ENCODE measurements at regions not wholly inside any gene's neighbourhood (a gene's known extent, or its start where the extent isn't known, plus 50 kb on each side); places are given as distances from the start of the nearest gene placed in this dataset.

GRCh38 chr13:111508164-111508870 lies 187.9 kb downstream of the TEX29 start:
- intact Hi-C loops (cut with micrococcal nuclease) = no loop called here
- no peaks in the 10 kb centered on the region for H3K4me1 Mint-ChIP-seq (ENCODE audit: low read depth)
- H3K27me3 Mint-ChIP-seq (ENCODE audit: insufficient read depth) = no peaks in the 10 kb centered on the region
- DNase-seq (ENCODE audit: low spot score) = no peak
- no peaks in the 10 kb centered on the region for H3K36me3 Mint-ChIP-seq (ENCODE audit: low read depth)
- H3K9me3 Mint-ChIP-seq = no peaks in the 10 kb centered on the region
- H3K4me3 Mint-ChIP-seq = no peak overlapping the region
- no peak overlapping the region for H3K27ac Mint-ChIP-seq

GRCh38 chr13:111508902-111509509 lies 188.6 kb downstream of the TEX29 start:
- Mint-ChIP-seq H3K36me3 (ENCODE audit: low read depth) (no peaks in the 10 kb centered on the region), H3K27ac (no peak overlapping the region)
- intact Hi-C loops (cut with micrococcal nuclease) = no loop called here

GRCh38 chr13:111510502-111511218 lies 190.2 kb downstream of the TEX29 start:
- no peak for DNase-seq (ENCODE audit: low spot score)
- Mint-ChIP-seq H3K27me3 (ENCODE audit: insufficient read depth) (no peaks in the 10 kb centered on the region), H3K4me3 (no peak overlapping the region), H3K36me3 (ENCODE audit: low read depth) (no peaks in the 10 kb centered on the region), H3K9me3 (no peaks in the 10 kb centered on the region), H3K4me1 (ENCODE audit: low read depth) (no peaks in the 10 kb centered on the region), H3K27ac (no peak overlapping the region)
- intact Hi-C loops (cut with micrococcal nuclease) = no loop called here

More at GRCh38 chr13:111508902-111509509, 188.6 kb downstream of the TEX29 start:
- no peak overlapping the region for H3K4me3 Mint-ChIP-seq
- no peak for DNase-seq (ENCODE audit: low spot score)
- H3K4me1 Mint-ChIP-seq (ENCODE audit: low read depth) = no peaks in the 10 kb centered on the region
- H3K27me3 Mint-ChIP-seq (ENCODE audit: insufficient read depth) = no peaks in the 10 kb centered on the region
- no peaks in the 10 kb centered on the region for H3K9me3 Mint-ChIP-seq

- Mint-ChIP-seq H3K36me3 (ENCODE audit: low read depth) (no peaks in the 10 kb centered on the region), H3K27ac (no peak overlapping the region), H3K4me1 (ENCODE audit: low read depth) (no peaks in the 10 kb centered on the region), H3K9me3 (no peaks in the 10 kb centered on the region), H3K27me3 (ENCODE audit: insufficient read depth) (no peaks in the 10 kb centered on the region), H3K4me3 (no peak overlapping the region)
- intact Hi-C loops (cut with micrococcal nuclease) = no loop called here
- no peak for DNase-seq (ENCODE audit: low spot score)
Measured at GRCh38 chr13:111511219-111511732, 190.8 kb downstream of the TEX29 start.

- no peak for DNase-seq (ENCODE audit: low spot score)
- no peaks in the 10 kb centered on the region for H3K36me3 Mint-ChIP-seq (ENCODE audit: low read depth)
- no peak overlapping the region for H3K27ac Mint-ChIP-seq
- intact Hi-C loops (cut with micrococcal nuclease) = no loop called here
- no peaks in the 10 kb centered on the region for H3K27me3 Mint-ChIP-seq (ENCODE audit: insufficient read depth)
- no peak overlapping the region for H3K4me3 Mint-ChIP-seq
- H3K4me1 Mint-ChIP-seq (ENCODE audit: low read depth) = no peaks in the 10 kb centered on the region
- no peaks in the 10 kb centered on the region for H3K9me3 Mint-ChIP-seq
Measured at GRCh38 chr13:111511805-111512504, 191.5 kb downstream of the TEX29 start.

- H3K4me3 Mint-ChIP-seq = no peak overlapping the region
- DNase-seq (ENCODE audit: low spot score) = no peak
- H3K27ac Mint-ChIP-seq = no peak overlapping the region
- no peaks in the 10 kb centered on the region for H3K4me1 Mint-ChIP-seq (ENCODE audit: low read depth)
- no peaks in the 10 kb centered on the region for H3K9me3 Mint-ChIP-seq
- H3K36me3 Mint-ChIP-seq (ENCODE audit: low read depth) = no peaks in the 10 kb centered on the region
- no peaks in the 10 kb centered on the region for H3K27me3 Mint-ChIP-seq (ENCODE audit: insufficient read depth)
- intact Hi-C loops (cut with micrococcal nuclease) = no loop called here
Measured at GRCh38 chr13:111512707-111513106, 192.3 kb downstream of the TEX29 start.

- Mint-ChIP-seq H3K27ac (no peak overlapping the region), H3K36me3 (ENCODE audit: low read depth) (no peaks in the 10 kb centered on the region), H3K4me3 (no peak overlapping the region), H3K4me1 (ENCODE audit: low read depth) (no peaks in the 10 kb centered on the region), H3K9me3 (no peaks in the 10 kb centered on the region), H3K27me3 (ENCODE audit: insufficient read depth) (no peaks in the 10 kb centered on the region)
- DNase-seq (ENCODE audit: low spot score) = no peak
- intact Hi-C loops (cut with micrococcal nuclease) = no loop called here
Measured at GRCh38 chr13:111513766-111514609, 193.5 kb downstream of the TEX29 start.

GRCh38 chr13:111514610-111515306 lies 194.3 kb downstream of the TEX29 start:
- Mint-ChIP-seq H3K4me1 (ENCODE audit: low read depth) (no peaks in the 10 kb centered on the region), H3K27ac (no peak overlapping the region), H3K9me3 (no peaks in the 10 kb centered on the region), H3K4me3 (no peak overlapping the region), H3K36me3 (ENCODE audit: low read depth) (no peaks in the 10 kb centered on the region), H3K27me3 (ENCODE audit: insufficient read depth) (no peaks in the 10 kb centered on the region)
- intact Hi-C loops (cut with micrococcal nuclease) = no loop called here
- DNase-seq (ENCODE audit: low spot score) = no peak

- Mint-ChIP-seq H3K27ac (no peak overlapping the region), H3K27me3 (ENCODE audit: insufficient read depth) (no peaks in the 10 kb centered on the region), H3K36me3 (ENCODE audit: low read depth) (no peaks in the 10 kb centered on the region), H3K4me1 (ENCODE audit: low read depth) (no peaks in the 10 kb centered on the region), H3K4me3 (no peak overlapping the region), H3K9me3 (no peaks in the 10 kb centered on the region)
- no peak for DNase-seq (ENCODE audit: low spot score)
- intact Hi-C loops (cut with micrococcal nuclease) = no loop called here
Measured at GRCh38 chr13:111515307-111515617, 194.8 kb downstream of the TEX29 start.

GRCh38 chr13:111515635-111516034 lies 195.2 kb downstream of the TEX29 start:
- no peak overlapping the region for H3K27ac Mint-ChIP-seq
- H3K9me3 Mint-ChIP-seq = no peaks in the 10 kb centered on the region
- H3K27me3 Mint-ChIP-seq (ENCODE audit: insufficient read depth) = no peaks in the 10 kb centered on the region
- H3K36me3 Mint-ChIP-seq (ENCODE audit: low read depth) = no peaks in the 10 kb centered on the region
- no peak overlapping the region for H3K4me3 Mint-ChIP-seq
- intact Hi-C loops (cut with micrococcal nuclease) = no loop called here
- no peaks in the 10 kb centered on the region for H3K4me1 Mint-ChIP-seq (ENCODE audit: low read depth)
- no peak for DNase-seq (ENCODE audit: low spot score)

- Mint-ChIP-seq H3K27ac (no peak overlapping the region), H3K9me3 (no peaks in the 10 kb centered on the region), H3K27me3 (ENCODE audit: insufficient read depth) (no peaks in the 10 kb centered on the region), H3K36me3 (ENCODE audit: low read depth) (no peaks in the 10 kb centered on the region), H3K4me1 (ENCODE audit: low read depth) (no peaks in the 10 kb centered on the region), H3K4me3 (no peak overlapping the region)
- DNase-seq (ENCODE audit: low spot score) = no peak
- intact Hi-C loops (cut with micrococcal nuclease) = no loop called here
Measured at GRCh38 chr13:111516712-111517640, 196.5 kb downstream of the TEX29 start.
